Fibroblast of gingiva (primary cell): ENCODE measurements at regions not wholly inside any gene's neighbourhood (a gene's known extent, or its start where the extent isn't known, plus 50 kb on each side); places are given as distances from the start of the nearest gene placed in this dataset.

ENCODE experiments used
- DNase-seq: peaks from one replicate; pipeline ENCODE4 v3.0.0-alpha.2; 2011; ENCODE audit warnings: low read depth

DNA sequence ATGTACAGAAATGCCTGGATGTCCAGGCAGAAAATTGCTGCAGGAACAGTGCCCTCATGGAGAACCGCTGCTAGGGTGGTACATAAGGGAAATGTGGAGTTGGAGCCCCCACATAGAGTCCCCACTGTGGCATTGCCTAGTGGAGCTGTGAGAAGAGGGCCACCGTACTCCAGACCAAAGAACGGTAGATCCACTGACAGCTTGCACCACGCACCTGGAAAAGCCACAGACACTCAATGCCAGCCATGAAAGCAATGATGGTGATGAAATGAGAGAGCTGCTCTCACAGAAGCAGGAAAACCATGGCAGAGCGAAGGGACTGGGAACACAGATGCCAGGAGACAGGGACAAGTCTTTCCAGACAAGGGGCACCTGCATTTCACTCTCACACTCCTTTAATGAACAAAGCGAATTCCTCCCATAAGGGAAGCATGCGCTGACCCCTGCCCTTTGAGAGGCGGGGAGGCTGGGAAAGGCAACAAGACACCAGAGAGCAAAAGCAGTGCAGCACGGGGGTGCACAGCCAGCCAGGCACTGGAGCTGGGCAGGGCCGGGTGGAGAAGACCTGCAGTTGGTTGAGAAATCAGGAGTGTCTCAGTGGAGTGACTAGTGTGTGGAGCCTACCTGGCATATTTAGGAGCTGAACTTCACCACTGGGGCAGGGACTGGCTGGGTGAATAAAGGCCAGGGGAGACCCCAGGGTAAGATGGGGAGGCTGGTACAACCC lies 1025.2 kb downstream of the TBC1D22A start:
- no peak for DNase-seq

DNA sequence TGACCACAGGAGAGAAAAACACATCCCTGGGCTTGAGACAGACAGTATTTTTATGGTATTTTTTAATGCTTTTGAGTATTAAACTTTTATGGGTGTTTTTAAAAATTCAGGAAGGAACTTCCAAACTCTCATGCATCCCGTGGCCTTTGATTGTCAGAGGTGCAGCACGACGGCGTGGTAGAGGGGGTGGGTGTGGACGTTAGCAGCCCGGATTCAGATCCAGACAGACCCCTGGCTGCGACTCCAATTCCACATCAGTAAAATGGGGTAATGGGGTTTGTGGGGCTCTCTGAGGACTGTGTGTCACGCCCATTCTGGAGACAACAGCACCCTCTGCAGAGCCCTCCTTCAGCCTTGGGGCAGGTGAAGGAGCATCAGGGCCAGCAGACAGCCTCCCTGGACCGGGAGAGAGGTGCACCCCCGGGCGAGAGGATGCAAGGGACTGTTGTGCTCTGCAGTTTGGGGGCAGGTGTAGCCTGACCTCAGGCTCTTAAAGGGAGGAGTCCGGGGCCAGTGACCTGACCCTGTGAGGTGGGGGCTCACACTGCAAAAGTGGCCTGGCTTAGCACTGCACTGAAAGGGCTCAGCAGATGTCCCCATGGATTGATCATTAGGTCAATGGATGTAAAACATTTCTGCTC lies 1024.3 kb downstream of the TBC1D22A start:
- no peak for DNase-seq

DNA sequence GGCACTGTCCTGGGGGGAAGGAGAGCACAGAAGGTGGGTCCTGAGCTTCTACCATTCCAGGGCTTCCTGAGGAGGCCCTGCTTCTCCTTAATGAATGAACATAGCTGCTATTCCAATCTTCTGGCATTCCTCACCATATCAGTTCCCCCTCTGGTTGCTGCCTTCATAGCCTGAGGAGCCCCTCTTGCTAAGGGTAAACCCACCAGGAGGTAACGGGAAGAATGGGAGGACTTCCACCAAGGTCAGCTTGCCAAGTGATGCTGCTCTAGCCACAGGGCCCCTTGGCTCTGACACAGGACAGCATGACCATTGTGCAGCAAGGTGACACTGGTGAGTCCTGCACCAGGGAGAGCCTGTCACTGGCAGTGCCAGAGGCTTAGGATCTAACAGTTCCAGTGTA lies 1022.5 kb downstream of the TBC1D22A start:
- DNase-seq: no peak

DNA sequence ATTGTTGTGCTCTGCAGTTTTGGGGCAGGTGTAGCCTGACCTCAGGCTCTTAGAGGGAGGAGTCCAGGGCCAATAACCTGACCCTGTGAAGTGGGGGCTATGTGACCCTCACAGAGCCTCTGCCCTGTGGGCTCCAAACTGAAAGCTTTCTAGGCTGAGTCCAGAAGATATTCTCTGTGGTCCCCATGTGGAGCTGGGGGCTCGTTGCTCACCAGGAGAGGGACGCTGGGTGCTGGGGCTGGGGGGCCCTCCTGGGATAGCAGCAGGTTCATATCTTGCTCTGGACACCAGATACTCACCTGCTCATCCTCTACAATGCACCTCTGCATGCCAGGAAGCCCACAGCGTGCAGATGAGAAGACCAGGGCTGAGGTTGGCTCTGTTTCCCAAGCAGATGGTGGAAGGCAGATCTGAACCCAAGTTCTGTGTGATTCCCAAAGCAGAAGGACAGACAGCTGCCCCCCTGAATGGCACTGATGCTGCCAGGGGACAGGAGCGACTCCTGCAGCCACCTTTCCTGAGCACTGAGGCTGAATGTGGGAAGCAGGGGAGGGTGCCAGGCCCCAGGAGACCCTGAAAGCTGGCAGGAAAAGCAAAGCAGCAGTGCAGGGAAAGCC lies 1022.0 kb downstream of the TBC1D22A start:
- DNase-seq: no peak

DNA sequence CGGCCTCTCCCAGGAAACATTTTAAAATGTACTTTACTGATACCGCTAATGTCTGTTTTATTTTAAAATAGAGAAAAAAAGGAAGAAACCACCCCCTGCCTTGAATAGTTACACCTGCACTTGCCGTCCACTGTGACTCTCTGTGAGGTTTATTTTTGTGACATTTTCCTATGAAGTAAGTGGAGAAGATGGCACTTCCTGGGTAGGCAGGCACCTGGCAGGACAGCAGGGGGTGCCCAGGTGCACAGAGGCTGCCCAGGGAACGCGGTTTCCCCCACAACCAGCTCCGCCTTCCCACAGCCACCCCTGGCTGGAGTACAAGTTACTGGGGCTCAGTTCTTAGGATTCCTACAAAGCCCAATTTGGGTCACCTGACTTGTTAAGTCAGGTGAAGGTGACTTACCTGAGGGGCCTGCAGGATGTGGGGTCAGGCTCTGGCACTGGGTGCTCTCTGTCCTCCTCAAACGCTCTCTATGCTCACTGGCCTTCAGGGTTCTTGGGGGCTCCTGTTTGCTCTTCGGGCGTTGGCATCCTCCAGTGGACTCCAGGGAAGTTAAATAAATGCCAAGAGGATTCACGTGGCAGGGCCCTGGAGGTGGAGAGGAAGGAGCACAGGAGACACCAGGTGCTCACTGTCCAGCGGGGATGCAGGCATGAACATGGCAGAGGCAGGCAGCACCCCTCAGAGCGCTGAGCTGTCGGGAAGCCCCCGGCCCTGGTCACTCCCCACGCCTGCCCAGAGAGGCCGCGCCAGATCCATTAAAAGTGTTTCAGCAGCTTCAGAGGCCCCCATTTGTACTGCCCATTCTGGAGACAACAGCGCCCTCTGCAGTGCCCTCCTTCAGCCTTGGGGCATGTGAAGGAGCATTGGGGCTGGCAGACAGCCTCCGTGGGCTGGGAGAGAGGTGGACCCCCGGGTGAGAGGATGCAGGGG lies 1021.2 kb downstream of the TBC1D22A start:
- DNase-seq: no peak

DNA sequence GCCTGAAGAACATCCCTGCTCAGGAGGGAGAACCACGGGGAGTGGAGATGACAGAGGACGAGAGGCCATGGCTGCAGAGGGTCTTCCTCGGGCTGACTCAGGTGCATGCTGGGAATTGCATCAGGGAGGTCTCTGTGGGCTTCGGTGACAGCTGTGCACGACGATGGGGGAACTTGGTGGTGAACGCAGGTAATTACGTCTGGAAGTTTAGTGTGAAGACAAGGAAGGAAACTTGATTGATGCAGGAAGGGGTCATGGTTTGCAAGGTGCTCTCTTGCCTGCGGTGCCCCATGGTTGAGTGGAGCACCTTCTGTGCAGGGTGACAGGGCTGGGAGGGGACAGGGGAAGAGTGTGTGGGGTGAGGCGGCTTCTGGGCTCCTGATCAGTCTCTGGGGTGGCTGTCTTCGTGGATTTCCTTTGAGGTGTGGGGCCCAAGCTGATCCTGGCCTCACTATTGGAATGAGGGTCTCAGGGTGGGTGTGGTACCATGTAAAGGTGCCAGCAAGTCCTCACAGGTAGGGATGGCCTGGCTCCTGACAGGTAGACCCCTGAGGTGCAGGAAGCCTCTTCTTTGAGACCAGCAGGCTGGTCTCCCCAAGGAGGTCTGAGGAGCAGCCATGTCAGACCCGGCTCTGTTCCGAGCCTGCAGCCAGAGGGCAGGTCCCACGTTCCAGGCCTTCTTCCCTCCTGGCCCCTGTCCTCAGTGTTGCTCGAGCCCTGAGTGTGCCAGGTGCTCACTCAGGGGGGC lies 1020.1 kb downstream of the TBC1D22A start:
- DNase-seq: no peak

DNA sequence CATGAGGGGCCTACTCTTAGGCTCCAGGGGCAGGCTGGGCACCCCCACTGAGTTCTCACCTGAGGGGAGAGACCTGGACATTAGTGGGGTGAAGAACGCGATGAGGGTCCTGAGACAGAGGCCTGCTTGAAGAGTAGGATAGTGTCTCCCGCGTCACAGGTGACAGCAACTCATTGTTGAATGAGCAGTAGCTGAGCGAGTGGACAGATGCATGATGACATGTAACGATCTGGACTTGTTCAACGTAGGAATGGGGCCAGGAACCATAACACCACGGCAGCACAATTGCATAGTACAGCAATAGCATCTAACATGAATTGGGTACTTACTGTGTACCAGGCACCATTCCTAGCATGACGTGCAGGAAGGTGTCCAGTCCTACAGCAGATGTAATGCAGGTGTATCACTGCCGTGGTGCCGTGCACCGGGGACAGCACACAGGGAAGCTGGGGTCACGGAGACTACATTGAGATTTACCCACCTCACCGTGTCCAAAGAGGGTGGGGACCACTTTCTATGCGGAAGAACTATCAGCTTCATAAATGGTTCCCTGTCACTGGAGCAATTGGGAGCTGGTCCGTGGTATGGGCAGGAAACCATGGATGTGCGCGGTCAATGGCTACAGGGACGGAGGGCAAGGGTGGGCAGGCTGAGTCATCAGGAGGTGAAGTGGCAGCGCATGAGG lies 1019.1 kb downstream of the TBC1D22A start:
- no peak for DNase-seq

DNA sequence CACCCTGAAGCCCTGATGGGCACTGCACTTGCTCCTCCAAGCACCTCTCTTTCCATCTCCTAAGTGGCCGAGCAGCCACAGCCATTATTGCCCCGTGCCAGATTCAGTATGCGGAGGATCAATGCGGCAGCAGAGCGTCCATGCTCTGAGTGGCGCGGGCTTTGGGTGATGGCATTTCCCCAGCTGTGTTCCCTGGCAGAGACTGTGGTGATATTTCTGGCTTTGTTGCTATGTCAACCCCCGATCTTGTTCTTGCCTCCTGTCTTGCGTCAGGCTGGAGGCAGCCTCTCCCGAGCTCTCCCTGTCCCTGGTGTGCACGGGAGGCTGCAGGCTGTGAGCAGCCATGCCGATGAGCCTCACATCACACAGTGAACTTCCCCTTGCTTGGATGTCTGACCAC lies 1018.6 kb downstream of the TBC1D22A start:
- DNase-seq: no peak

DNA sequence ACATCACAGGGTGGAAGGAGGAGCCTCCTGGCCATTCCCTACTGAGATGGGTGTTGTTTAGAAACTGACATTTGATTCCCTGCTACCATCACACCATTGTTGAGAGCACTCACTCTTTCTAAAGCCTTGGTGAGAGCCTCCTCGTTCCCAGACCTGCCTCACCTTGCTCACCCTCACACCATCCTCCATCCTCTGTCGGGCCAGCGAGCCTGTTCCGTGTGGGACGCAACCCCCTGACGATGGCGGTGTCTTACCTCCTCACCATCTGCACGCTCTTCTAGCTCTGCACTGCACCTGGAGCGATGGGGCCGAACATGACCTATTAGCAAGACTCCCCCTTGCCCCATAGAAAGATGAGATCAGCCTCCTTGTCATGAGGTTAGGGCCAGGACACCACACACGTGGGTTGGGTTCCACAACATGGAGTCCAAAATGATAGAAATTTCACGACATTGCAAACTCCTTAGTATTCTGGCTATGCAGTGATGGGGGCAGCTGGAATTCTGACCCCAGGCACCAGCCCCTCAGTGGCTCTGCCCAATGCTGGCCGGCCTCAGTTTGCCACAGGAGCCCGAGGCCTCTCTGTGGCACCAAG lies 1017.9 kb downstream of the TBC1D22A start:
- DNase-seq: no peak

DNA sequence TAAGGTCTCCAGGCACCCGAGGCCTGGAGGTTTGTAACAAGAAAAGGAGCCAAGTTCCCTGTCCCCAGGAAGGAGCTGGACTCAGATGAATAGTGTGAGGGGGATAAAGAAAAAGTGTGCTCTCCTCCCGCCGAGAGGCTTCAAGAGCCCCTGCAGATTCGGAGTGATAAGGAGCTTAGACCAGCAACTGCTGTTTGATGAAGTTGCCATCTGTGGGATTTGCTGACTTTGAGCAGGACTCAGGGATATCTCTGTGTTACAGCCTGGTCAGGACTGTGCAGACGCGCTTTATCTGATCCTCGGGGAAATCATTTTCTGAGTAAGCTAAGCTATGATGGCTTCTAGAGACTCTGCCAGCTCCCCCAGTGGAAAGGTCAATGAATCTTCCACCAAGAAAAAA lies 1017.0 kb downstream of the TBC1D22A start:
- no peak for DNase-seq

DNA sequence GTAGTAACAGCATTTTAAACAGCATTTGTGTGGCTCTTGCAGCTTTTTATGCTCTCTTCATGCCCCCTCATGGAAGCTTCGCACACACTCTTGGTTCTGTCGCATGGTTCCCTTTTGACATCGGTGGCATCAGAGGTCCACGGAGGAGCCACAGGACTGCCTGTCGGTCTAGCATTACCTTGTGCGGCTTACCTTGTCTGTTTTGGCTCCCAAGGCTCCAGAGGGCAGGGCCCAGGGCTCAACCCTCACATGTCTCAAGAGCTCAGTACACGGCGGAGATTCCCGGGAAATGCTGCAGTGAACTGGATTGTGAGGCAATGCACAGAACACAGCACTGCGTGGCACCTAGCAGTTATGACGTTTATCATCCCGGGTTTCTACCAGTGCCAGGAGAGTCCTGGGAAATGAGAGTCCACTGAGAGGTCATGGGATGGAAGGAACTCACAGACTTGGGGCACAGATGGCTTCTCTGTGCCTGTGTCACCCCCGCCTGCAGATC lies 1015.8 kb downstream of the TBC1D22A start:
- DNase-seq: no peak

DNA sequence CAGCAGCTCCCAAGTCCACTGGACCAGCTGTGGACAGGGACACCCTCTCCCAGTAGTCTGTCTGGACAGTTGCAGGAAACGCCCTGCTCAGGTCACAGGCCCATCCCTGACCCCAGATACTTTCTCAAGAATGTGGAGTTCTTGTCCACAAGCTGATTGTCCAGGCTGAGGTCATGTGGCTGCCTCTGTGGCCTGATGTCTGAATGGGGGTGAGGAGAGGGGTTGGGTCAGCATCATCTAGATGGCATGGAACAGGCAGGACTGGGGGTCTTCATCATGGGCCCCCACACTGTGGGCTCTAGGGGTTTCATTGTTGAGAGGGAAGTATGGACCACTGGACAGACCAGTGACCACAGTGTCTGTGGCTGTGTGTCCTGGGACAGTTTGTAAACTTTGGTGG lies 1015.0 kb downstream of the TBC1D22A start:
- no peak for DNase-seq

DNA sequence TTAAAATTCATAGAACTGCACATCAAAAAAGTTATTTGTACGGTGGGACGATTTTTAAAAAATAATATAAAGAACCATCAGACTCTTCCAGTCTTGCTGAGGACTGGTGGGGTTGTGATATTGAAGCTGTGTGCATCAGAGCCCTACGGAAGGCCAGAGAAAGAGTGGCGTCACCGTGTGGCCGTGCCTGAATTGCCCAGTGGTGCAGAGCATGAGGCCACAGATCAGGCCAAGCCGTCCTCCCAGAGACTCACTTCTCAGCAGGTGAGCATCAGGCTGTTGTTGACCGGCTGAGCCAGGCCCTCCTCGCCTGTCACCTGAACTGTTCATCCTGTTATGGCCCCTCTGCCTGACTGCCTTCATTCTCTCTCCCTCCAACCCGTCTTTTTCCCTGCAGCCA lies 1013.9 kb downstream of the TBC1D22A start:
- DNase-seq: no peak

DNA sequence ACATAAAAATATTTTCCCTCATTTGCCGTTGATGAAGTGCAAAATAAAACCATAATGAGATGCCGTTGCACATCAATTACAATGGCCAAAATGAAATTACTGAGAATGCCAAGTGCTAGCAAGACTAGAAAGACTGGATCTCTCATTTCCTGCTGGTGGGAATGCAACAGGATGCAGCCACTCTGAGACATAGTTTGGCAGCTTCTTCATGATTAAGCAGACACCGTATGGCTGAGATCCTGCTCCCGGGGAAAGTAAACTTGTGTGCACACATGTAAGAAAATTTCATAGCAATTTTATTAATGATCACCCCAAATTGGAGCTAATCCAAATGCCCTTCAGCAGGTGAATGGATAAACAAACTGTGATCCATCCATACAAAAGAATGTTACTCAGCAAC lies 1013.2 kb downstream of the TBC1D22A start:
- no peak for DNase-seq

DNA sequence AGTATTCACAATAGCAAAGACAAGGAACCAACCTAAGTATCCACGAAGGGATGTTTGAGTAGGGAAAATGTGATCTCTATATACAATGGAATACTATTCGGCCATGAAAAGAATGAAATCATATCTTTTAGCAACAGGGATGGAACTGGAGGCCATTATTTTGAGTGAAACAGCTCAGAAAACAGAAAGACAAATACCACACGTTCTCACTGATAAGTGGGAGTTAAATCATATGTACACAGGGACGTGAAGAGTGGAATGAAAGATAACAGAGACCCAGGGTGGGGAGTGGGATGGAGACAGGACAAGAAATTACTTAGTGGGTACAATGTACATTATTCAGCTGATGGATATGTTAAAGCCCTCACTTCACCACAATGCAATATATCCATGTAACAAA lies 1012.7 kb downstream of the TBC1D22A start:
- no peak for DNase-seq

DNA sequence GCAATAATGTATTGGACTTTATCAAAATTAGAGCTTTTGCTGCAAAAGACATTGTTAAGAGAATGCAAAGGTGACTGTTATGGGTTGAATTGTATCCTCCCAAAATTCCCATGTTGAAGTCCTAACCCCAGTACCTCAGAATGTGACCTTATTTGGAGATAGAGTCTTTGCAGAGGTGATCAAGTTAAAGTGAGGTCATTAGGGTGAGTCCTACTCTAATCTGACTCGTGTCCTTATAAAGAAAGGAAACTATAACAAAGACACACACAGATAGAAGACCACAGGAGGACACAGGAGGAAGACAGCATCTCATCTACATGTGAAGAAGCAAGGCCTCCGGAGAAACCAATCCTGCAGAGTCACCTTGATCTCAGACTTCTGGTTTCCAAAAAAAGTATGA lies 1011.2 kb downstream of the TBC1D22A start:
- DNase-seq: no peak

DNA sequence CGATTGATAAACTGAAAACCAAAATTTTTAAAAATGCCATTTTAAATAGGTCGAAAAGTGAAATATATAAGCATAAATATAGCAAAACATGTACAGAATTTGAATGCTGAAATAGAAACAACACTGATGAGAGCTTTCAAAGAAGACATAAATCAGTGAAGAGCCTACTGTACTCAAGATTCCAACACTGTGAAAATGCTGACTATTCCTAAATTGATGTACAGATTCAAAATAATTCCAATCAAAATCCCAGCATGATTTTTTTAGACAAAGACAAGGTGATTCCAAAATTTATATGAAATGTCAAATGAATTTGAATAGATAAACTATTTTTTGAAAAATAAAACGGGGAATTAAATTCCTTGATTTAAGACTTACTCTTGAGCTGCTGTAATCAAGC lies 1010.4 kb downstream of the TBC1D22A start:
- no peak for DNase-seq

DNA sequence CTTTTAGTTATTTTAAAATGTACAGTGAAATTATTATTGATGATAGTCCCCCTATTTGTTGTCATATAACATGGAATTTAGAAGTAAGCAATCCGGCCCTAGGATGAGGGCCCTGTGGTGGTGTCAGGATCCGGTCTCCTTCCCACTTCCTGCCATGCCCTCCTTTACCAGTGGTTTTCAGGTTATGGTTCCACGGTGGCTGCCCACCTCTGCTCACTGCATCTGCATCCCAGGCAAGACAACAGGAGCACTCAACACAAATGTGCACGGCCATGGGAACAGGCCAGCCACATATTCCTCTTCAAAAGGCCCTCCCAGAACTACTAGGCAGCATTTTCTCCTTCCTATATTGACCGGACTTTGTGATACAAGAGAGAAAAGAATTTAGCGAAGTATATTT lies 1007.2 kb downstream of the TBC1D22A start:
- DNase-seq: no peak

DNA sequence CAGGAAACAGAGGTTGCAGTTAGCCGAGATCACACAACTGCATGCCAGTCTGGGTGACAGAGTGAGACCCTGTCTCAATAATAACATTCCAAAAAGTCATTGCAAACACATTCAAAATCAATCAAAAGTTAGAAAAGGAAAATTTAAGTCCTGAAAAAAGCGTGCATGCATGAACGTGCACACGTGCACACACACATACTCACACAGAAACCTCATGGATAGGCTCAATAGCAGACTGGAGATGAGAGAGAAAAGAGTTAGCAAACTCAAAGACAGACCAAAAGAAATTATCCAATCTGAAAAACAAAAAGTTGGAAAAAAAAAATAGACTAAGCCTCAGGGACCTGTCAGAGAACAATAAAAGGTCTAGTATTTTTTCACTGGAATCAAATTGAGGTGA lies 1005.6 kb downstream of the TBC1D22A start:
- no peak for DNase-seq

DNA sequence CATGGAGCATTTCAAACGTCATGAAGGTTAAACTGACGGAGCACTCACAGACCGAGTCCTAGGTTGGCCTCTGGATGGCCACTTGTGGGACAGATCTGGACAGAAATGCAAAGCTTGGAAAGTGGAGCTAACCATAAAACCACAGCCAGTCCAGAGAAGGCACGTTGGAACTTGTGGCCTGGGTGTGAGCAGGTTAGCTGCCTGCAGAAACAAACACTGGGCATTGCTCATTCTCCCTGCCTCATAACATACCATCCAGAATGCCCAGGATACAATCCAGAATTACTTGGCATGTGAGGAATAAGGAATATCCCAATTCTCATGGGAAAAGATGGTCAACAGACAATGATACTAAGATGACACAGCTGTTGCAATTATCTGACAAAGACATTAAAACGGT lies 1005.0 kb downstream of the TBC1D22A start:
- no peak for DNase-seq

DNA sequence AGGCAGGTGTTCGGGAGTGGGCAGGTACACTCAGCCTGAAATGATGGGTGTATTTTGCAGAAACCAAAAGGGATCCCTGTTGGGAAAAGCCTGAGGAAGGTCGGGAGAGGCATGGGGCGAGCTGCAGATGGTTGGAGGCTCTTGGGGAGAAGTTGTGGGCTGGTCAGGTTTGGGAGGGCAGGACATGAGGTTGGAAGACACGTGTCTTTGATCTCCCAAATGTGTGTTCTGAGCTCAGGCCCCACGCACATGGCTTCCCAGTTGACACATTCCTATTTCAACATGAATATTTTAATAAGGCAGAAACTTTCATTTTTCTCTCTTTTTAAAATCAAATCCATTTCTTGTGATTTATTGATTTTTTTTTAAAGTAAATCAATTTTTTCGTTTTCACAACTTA lies 1003.3 kb downstream of the TBC1D22A start:
- DNase-seq: no peak
